ENCODE measurements at regions not wholly inside any gene's neighbourhood (a gene's known extent, or its start where the extent isn't known, plus 50 kb on each side); places are given as distances from the start of the nearest gene placed in this dataset.

DNA sequence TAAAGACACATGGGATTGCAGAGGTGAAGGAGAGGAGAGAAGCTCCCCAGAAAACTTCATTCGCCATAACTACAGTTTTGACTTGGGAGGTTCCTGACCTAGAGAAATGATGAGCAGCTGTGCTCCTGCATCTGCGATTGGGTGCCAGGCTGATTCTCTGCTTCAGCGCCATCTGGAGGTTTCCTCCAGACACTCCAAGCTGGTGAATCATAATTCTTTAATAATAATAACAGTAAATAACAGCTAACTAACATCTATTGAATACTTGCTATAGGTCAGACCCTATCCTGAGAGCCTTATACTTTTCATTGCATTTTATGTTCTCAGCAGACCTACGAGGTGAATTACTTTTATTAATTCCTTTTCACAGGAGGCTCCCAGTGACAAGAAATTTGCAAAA lies 575.8 kb downstream of the TOX3 start:
- no peak for ATAC-seq (ENCODE audit: low FRiP score)
- DNase-seq (ENCODE audit: low spot score): no peak
- no peak for TF ChIP-seq CTCF (IDR thresholded peaks at IDR 0.05)

- DNase-seq (ENCODE audit: low spot score): no peak
- ATAC-seq (ENCODE audit: low FRiP score): no peak
- no peak for TF ChIP-seq CTCF (IDR thresholded peaks at IDR 0.05)
Measured at GRCh38 chr16:51968749-51969148, 578.2 kb downstream of the TOX3 start.

DNA sequence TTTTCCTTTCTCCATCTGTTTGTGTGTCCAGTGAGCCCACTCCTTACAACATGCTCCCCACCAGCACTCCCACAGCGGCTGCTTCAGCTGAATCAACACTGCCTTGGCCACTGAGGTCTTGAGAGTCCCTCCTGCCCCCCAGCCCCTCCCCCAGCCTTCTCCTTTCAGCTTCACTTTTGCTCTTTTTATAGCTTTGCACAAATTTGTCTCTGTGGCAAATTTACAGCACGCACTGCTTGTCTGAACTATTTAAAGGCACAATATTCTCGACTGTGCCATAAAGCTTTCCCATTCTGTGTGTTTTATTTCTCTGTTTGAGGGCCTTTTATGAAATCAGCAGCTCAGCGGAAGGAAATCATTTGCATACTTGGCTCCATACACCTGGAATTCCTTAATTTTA lies 579.3 kb downstream of the TOX3 start:
- no peak for ATAC-seq (ENCODE audit: low FRiP score)
- no peak for DNase-seq (ENCODE audit: low spot score)
- no peak for TF ChIP-seq CTCF (IDR thresholded peaks at IDR 0.05)

DNA sequence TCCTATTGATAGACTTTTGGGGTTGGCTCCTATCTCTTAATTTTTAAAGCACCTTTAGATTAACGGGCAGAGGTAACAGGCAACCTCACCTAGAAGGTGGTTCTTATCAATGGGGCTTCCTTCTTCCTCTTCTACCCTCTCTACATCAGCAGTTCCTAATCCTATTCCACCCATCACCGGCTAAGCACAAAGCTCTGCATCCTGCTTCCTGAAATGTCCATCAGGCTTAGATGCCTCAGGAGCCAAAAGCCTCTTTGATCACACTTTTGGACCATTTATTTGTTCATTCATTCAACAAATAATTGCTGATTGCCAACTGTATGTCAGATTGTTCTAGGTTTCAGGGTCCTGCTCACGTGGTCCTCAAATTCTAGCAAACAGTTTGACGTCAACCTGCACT lies 586.0 kb downstream of the TOX3 start:
- TF ChIP-seq CTCF (IDR thresholded peaks at IDR 0.05): no peak
- ATAC-seq (ENCODE audit: low FRiP score): no peak
- no peak for DNase-seq (ENCODE audit: low spot score)

DNA sequence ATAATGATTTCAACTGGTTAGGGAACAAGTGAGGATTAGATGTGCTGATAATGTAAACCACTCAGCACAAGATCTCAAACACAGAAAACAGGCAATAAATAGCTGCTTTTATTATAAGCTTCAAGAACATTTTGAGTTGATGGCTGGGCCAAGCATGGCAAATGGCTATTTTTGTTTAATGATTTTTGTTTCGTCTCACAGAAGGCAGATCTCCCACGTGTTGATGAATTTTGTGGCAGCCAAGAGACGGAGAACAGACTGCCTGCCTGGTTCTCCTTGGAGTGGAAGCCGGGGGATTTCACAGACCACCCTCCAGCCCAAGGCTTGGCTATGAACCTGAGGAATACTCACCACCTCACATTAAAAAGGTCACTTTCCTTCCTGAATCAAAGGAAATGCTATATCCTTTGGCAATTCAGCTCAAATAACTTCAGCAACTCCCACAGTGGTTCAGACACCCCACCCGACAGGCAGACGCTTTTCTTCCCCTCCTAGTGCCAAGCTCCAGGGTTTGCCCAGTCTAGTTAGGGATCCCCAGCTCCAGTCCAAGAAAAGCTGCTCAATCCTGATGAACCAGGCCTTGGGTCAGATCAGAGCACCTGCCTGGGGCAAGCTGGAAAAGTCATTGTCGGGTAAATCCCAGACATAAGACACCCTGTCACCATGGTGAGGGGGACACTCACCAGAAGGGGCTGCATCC lies 593.5 kb downstream of the TOX3 start:
- DNase-seq (ENCODE audit: low spot score): no peak
- no peak for ATAC-seq (ENCODE audit: low FRiP score)
- TF ChIP-seq CTCF (IDR thresholded peaks at IDR 0.05): no peak

GRCh38 chr16:51952500-51952899 lies 594.4 kb downstream of the TOX3 start:
- ATAC-seq (ENCODE audit: low FRiP score) (no peak), DNase-seq (ENCODE audit: low spot score) (no peak)
- TF ChIP-seq CTCF (IDR thresholded peaks at IDR 0.05): no peak

DNA sequence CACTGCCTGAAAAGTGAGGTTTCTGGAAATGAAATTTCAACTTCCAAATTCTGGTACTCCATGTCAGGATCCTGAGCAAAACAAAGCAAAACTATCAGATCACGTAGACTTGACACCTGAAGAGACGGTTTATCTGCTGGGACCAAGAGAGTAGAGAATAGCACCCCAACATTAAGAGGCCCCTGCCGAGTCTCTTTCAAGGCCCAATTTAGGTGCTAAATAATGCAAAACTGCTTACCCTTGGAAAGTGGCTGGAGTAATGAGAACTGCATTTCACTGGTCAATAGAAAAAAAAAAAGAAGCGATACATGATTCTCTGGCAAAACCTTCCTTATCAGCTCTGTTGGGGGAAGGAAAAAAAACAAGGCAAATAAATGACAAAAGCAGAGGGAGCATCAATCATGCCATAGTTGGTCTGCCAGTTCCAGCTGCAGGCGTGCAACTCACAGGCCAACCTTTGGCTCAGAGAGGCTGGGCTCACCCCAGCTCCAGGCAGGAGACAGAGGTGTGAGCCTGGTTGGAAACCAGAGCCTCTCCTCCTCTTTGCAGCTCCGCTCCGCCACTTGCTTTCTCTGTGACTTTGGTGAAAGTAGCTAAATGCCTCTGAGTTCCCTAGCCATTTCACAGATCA lies 595.2 kb downstream of the TOX3 start:
- TF ChIP-seq CTCF (IDR thresholded peaks at IDR 0.05): no peak
- ATAC-seq (ENCODE audit: low FRiP score) (no peak), DNase-seq (ENCODE audit: low spot score) (no peak)

Measured in omental fat pad (tissue), 3 donors.